ENCODE measurements at regions not wholly inside any gene's neighbourhood (a gene's known extent, or its start where the extent isn't known, plus 50 kb on each side); places are given as distances from the start of the nearest gene placed in this dataset.

GRCh38 chr7:46145412-46145811, 224.3 kb upstream of the IGFBP3 start:
- no peak for DNase-seq

- DNase-seq = no peak
Observed at GRCh38 chr7:46143949-46144917, 223.2 kb upstream of the IGFBP3 start.

GRCh38 chr7:46143421-46143820, 222.3 kb upstream of the IGFBP3 start:
- no peak for DNase-seq

GRCh38 chr7:46139079-46139478, 218.0 kb upstream of the IGFBP3 start:
- no peak for DNase-seq

- no peak for DNase-seq
Observed at GRCh38 chr7:46137725-46138124, 216.7 kb upstream of the IGFBP3 start.

- DNase-seq = no peak
Observed at GRCh38 chr7:46135557-46135956, 214.5 kb upstream of the IGFBP3 start.

- DNase-seq = no peak
Observed at GRCh38 chr7:46134795-46135194, 213.7 kb upstream of the IGFBP3 start.

- DNase-seq = no peak
Observed at GRCh38 chr7:46134385-46134784, 213.3 kb upstream of the IGFBP3 start.

GRCh38 chr7:46133751-46134150, 212.7 kb upstream of the IGFBP3 start:
- no peak for DNase-seq

GRCh38 chr7:46133072-46133471, 212.0 kb upstream of the IGFBP3 start:
- no peak for DNase-seq

GRCh38 chr7:46131916-46132795, 211.1 kb upstream of the IGFBP3 start:
- peak; percentile 28 for DNase-seq

GRCh38 chr7:46129831-46130230, 208.8 kb upstream of the IGFBP3 start:
- DNase-seq = peak; percentile 11

GRCh38 chr7:46127814-46128213, 206.7 kb upstream of the IGFBP3 start:
- no peak for DNase-seq

- no peak for DNase-seq
Observed at GRCh38 chr7:46126675-46127300, 205.7 kb upstream of the IGFBP3 start.

GRCh38 chr7:46123756-46124343, 202.8 kb upstream of the IGFBP3 start:
- DNase-seq = no peak

GRCh38 chr7:46115410-46115809, 194.3 kb upstream of the IGFBP3 start:
- no peak for DNase-seq

- DNase-seq = no peak
Observed at GRCh38 chr7:46109437-46109836, 188.4 kb upstream of the IGFBP3 start.

- DNase-seq = no peak
Observed at GRCh38 chr7:46108272-46108671, 187.2 kb upstream of the IGFBP3 start.

GRCh38 chr7:46107610-46108217, 186.6 kb upstream of the IGFBP3 start:
- DNase-seq = no peak

- DNase-seq = no peak
Observed at GRCh38 chr7:46100521-46100920, 179.4 kb upstream of the IGFBP3 start.

GRCh38 chr7:46099076-46099475, 178.0 kb upstream of the IGFBP3 start:
- no peak for DNase-seq

GRCh38 chr7:46091071-46091470, 170.0 kb upstream of the IGFBP3 start:
- no peak for DNase-seq
